ENCODE measurements at regions not wholly inside any gene's neighbourhood (a gene's known extent, or its start where the extent isn't known, plus 50 kb on each side); places are given as distances from the start of the nearest gene placed in this dataset.

- DNase-seq, result no peak
Measured at GRCh38 chr12:19836056-19836455, 396.8 kb downstream of the AEBP2 start.

- no peak for DNase-seq
Measured at GRCh38 chr12:19836456-19836855, 397.2 kb downstream of the AEBP2 start.

GRCh38 chr12:19837543-19837942 lies 398.3 kb downstream of the AEBP2 start:
- no peak for DNase-seq

GRCh38 chr12:19841451-19841850 lies 402.2 kb downstream of the AEBP2 start:
- no peak for DNase-seq

- no peak for DNase-seq
Measured at GRCh38 chr12:19842116-19842515, 402.8 kb downstream of the AEBP2 start.

GRCh38 chr12:19844224-19844623 lies 404.9 kb downstream of the AEBP2 start:
- DNase-seq, result no peak

GRCh38 chr12:19846574-19846973 lies 407.3 kb downstream of the AEBP2 start:
- no peak for DNase-seq

- DNase-seq, result no peak
Measured at GRCh38 chr12:19847294-19848059, 408.2 kb downstream of the AEBP2 start.

GRCh38 chr12:19848421-19848820 lies 409.1 kb downstream of the AEBP2 start:
- no peak for DNase-seq

GRCh38 chr12:19849208-19849607 lies 409.9 kb downstream of the AEBP2 start:
- no peak for DNase-seq

GRCh38 chr12:19850346-19851065 lies 411.2 kb downstream of the AEBP2 start:
- DNase-seq, result no peak

- no peak for DNase-seq
Measured at GRCh38 chr12:19852100-19852855, 413.0 kb downstream of the AEBP2 start.

- no peak for DNase-seq
Measured at GRCh38 chr12:19855851-19856250, 416.6 kb downstream of the AEBP2 start.

GRCh38 chr12:19856389-19856788 lies 417.1 kb downstream of the AEBP2 start:
- no peak for DNase-seq

GRCh38 chr12:19857204-19857603 lies 417.9 kb downstream of the AEBP2 start:
- DNase-seq, result no peak

- no peak for DNase-seq
Measured at GRCh38 chr12:19867151-19867550, 427.9 kb downstream of the AEBP2 start.

GRCh38 chr12:19867970-19868369 lies 428.7 kb downstream of the AEBP2 start:
- no peak for DNase-seq

GRCh38 chr12:19869413-19869812 lies 430.1 kb downstream of the AEBP2 start:
- no peak for DNase-seq

GRCh38 chr12:19872621-19873540 lies 433.6 kb downstream of the AEBP2 start:
- DNase-seq, result no peak

- no peak for DNase-seq
Measured at GRCh38 chr12:19880076-19880475, 440.8 kb downstream of the AEBP2 start.

GRCh38 chr12:19880721-19881120 lies 441.4 kb downstream of the AEBP2 start:
- no peak for DNase-seq

GRCh38 chr12:19882346-19882745 lies 443.1 kb downstream of the AEBP2 start:
- DNase-seq, result no peak

Data from DMS79 (cell line).